ENCODE measurements at regions not wholly inside any gene's neighbourhood (a gene's known extent, or its start where the extent isn't known, plus 50 kb on each side); places are given as distances from the start of the nearest gene placed in this dataset.

DNA sequence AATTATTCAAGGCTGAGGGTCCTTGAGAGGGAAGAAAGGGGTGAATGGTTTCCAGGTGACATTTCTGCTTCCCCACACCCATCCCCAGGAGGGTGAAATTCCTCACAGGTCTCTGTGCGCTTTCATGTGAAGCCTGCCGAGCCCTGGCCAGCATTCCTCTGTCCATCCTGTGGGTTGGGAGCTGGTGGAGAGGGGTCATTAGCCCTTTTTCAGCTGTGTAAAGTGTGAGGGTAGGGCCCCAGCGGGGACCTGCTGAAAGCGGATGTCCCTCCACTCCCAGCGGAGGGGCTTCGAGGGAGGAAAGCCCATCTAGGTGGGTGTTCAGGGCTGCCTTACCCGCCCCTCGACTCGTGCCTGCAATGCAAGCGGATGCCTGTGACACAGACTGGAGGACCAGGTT is 53.3 kb upstream of the DLX4 start:
- TF ChIP-seq, protein P1, sequence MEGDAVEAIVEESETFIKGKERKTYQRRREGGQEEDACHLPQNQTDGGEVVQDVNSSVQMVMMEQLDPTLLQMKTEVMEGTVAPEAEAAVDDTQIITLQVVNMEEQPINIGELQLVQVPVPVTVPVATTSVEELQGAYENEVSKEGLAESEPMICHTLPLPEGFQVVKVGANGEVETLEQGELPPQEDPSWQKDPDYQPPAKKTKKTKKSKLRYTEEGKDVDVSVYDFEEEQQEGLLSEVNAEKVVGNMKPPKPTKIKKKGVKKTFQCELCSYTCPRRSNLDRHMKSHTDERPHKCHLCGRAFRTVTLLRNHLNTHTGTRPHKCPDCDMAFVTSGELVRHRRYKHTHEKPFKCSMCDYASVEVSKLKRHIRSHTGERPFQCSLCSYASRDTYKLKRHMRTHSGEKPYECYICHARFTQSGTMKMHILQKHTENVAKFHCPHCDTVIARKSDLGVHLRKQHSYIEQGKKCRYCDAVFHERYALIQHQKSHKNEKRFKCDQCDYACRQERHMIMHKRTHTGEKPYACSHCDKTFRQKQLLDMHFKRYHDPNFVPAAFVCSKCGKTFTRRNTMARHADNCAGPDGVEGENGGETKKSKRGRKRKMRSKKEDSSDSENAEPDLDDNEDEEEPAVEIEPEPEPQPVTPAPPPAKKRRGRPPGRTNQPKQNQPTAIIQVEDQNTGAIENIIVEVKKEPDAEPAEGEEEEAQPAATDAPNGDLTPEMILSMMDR (IDR thresholded peaks at IDR 0.05; ENCODE audit: low read depth, low read length), result no peak
- H3K36me3 ChIP-seq, result no peaks in the 10 kb centered on the region
- no peak for DNase-seq
- peaks cover 4% of the 10 kb centered on the region for H3K27me3 ChIP-seq
- no peaks in the 10 kb centered on the region for H3K9me3 ChIP-seq
- no peak overlapping the region for H3K4me3 ChIP-seq (ENCODE audit: low read depth, low read length)
- no peaks in the 10 kb centered on the region; the same call in 1 of the 2 replicates for H3K4me1 ChIP-seq

DNA sequence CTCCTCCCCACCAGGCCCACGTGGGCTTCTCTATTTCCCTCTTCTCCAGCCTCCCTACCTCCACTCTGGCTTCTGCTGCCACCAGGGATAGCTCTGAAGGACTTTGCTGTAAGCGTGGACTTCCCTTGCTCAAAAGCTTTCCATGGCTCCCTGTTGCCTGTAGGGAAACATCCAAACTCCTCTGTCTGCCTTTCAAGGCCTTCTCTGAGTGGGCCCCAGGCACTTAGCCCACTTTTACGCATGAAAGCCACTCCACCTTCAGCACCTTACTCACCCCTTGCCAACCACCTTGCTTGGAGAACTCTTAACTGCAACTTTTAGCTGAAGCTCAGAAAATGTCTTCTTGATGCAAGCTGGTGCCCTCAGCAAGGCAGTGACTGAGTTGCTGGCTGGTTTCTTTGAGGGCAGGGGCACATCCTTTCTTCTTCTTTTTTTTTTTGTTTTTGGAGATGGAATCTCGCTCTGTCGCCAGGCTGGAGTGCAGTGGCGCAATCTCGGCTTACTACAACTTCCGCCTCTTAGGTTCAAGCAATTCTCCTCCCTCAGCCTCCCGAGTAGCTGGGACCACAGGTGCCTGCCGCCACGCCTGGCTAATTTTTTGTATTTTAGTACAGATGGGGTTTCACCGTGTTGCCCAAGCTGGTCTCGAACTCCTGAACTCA is 52.0 kb upstream of the DLX4 start:
- Histone ChIP-seq H3K9me3 (no peaks in the 10 kb centered on the region), H3K36me3 (no peaks in the 10 kb centered on the region), H3K27me3 (no peaks in the 10 kb centered on the region), H3K4me1 (no peaks in the 10 kb centered on the region; the same call in 1 of the 2 replicates), H3K4me3 (ENCODE audit: low read depth, low read length) (no peak overlapping the region)
- no peak for DNase-seq
- TF ChIP-seq, protein P1 (IDR thresholded peaks at IDR 0.05; ENCODE audit: low read depth, low read length), result no peak

DNA sequence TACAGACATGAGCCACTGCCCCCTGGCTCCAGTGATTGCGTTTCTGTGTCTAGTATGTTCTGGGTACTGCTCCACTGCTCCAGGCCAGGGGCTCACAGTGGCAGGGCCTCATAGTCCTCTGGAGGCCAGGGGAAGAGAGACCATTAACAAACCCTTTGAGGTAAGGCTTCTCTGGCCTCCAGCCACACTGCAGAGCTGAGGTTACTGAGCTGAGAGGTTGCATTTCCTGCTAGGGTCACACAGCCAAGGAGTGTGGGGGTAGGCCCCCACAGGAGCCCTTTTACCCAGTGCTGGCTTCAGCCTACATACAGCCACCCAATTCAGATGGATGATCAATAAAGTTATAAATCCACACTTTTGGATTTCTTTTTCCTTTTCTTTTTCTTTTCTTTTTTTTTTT is 50.4 kb upstream of the DLX4 start:
- no peak overlapping the region for H3K4me3 ChIP-seq (ENCODE audit: low read depth, low read length)
- no peaks in the 10 kb centered on the region for H3K27me3 ChIP-seq
- no peak for DNase-seq
- no peaks in the 10 kb centered on the region; the same call in 1 of the 2 replicates for H3K4me1 ChIP-seq
- H3K36me3 ChIP-seq, result no peaks in the 10 kb centered on the region
- TF ChIP-seq, protein P1 (IDR thresholded peaks at IDR 0.05; ENCODE audit: low read depth, low read length), result no peak
- no peaks in the 10 kb centered on the region for H3K9me3 ChIP-seq
